Fibroblast of lung (primary cell): ENCODE measurements at regions not wholly inside any gene's neighbourhood (a gene's known extent, or its start where the extent isn't known, plus 50 kb on each side); places are given as distances from the start of the nearest gene placed in this dataset.

ENCODE experiments used
- EZH2 ChIP-seq: IDR thresholded peaks from 2 replicates; pipeline ENCODE4 v1.5.1; 2012; ENCODE audit warnings: low read length, control low read depth, mild to moderate bottlenecking; ENCODE audit errors: missing control alignments
- TF ChIP-seq, protein P1 (sequence below), 2 donors: IDR thresholded peaks in 1 of 2; conservative IDR thresholded peaks in 1 of 2; 1 replicate in 1 of 2; 2 replicates in 1 of 2; pipeline ENCODE4 v1.5.1; 2011 to 2012; ENCODE audit warnings: low read length in 2 of 2, control low read depth in 1 of 2, inconsistent platforms in 1 of 2, low read depth in 1 of 2, mild to moderate bottlenecking in 1 of 2

DNA sequence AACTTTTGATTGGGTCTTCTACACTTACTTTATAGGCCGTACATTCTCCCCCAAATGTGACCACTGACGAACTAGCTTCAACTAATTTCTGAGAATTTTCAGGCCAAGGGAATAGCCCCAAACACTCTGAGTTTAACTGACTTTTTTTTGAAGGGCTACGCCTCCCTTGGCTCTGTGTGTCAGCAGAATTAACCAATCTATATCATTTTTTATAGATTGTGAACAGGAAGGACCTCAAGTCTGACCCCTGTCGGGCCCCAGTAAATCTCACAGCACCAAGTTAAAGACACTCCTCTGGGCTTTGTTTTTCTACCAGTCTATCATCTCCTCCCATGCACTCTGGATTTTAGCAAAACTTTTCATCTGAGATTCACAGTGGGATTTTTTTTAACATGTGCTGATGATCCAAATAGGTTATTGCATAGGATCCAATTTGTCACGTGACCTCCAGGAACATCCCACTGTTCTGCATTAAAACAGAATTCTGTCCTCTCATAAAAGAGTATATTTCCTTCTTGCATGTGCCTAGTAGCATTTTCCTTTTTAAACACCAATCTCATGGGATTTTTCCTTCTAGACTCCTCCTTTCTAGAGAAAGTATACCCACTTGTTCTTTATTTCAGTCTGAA lies 307.1 kb downstream of the OSR1 start:
- TF ChIP-seq, protein P1, sequence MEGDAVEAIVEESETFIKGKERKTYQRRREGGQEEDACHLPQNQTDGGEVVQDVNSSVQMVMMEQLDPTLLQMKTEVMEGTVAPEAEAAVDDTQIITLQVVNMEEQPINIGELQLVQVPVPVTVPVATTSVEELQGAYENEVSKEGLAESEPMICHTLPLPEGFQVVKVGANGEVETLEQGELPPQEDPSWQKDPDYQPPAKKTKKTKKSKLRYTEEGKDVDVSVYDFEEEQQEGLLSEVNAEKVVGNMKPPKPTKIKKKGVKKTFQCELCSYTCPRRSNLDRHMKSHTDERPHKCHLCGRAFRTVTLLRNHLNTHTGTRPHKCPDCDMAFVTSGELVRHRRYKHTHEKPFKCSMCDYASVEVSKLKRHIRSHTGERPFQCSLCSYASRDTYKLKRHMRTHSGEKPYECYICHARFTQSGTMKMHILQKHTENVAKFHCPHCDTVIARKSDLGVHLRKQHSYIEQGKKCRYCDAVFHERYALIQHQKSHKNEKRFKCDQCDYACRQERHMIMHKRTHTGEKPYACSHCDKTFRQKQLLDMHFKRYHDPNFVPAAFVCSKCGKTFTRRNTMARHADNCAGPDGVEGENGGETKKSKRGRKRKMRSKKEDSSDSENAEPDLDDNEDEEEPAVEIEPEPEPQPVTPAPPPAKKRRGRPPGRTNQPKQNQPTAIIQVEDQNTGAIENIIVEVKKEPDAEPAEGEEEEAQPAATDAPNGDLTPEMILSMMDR (conservative IDR thresholded peaks at IDR 0.05 in 1 of 2, IDR thresholded peaks at IDR 0.05 in 1 of 2; ENCODE audit: low read depth in 1 of 2, low read length in 2 of 2), result no peak
- TF ChIP-seq EZH2, result no peak
